Stomach (tissue), 8 donors: ENCODE measurements at regions not wholly inside any gene's neighbourhood (a gene's known extent, or its start where the extent isn't known, plus 50 kb on each side); places are given as distances from the start of the nearest gene placed in this dataset.

Source experiments
- DNase-seq, 2 donors: peaks; one replicate each; pipeline versions ENCODE4 v3.0.0 to v3.0.0-alpha.2; 2013 to 2019
- H3K27ac ChIP-seq, 5 donors: fragments of 200-600 bp in 4 of 5; sonication (generic) in 4 of 5; one replicate each; pipeline ENCODE4 v1.5.1; 2013 to 2019; ENCODE audit warnings: mild to moderate bottlenecking in 1 of 5, moderate library complexity in 1 of 5
- H3K27me3 ChIP-seq, 3 donors: fragments of 200-600 bp; sonication (generic); one replicate each; pipeline ENCODE4 v1.5.1; 2017 to 2019; ENCODE audit warnings: mixed run types in 1 of 3
- H3K36me3 ChIP-seq, 4 donors: fragments of 200-600 bp; sonication (generic); 1 replicate in 3 of 4; 2 replicates in 1 of 4; pipeline ENCODE4 v1.5.1; 2016 to 2019
- H3K4me1 ChIP-seq, 4 donors: fragments of 200-600 bp; sonication (generic); one replicate each; pipeline ENCODE4 v1.5.1; 2016 to 2019
- H3K4me3 ChIP-seq, 4 donors: fragments of 200-600 bp; sonication (generic) in 3 of 4; one replicate each; pipeline ENCODE4 v1.5.1; 2016 to 2019; ENCODE audit warnings: mild to moderate bottlenecking in 1 of 4
- H3K9me3 ChIP-seq, 4 donors: fragments of 200-600 bp; sonication (generic); one replicate each; pipeline ENCODE4 v1.5.1; 2016 to 2019
- EP300 ChIP-seq: sonication (generic); formaldehyde crosslinking; IDR thresholded peaks from one replicate; pipeline ENCODE4 v1.6.1; 2017; ENCODE audit warnings: antibody characterized with exemption
- POLR2A ChIP-seq, 4 donors: fragments of 450-650 bp; IDR thresholded peaks; one replicate each; pipeline ENCODE4 v1.6.1; 2016; ENCODE audit warnings: antibody characterized with exemption in 4 of 4, control low read depth in 2 of 4, mild to moderate bottlenecking in 1 of 4, moderate library complexity in 1 of 4
- POLR2AphosphoS5 ChIP-seq, 3 donors: sonication (generic); formaldehyde crosslinking; IDR thresholded peaks; one replicate each; pipeline ENCODE4 v1.6.1; 2016; ENCODE audit warnings: antibody characterized with exemption in 3 of 3
- WGBS, 5 donors: extraction: QIAGEN DNeasy Blood & Tissue Kit in 3 of 5; methylation state at CpG; one replicate each; pipeline versions ENCODE4 v1.1.5 to v1.1.7; 2013 to 2018; 5-methylcytosine and 5-hydroxymethylcytosine counted together
- intact Hi-C: fragments of 100-400 bp; cut with DNase I; formaldehyde crosslinking; loops from one replicate; pipeline ENCODE4 v1.15.1; 2023; ENCODE audit warnings: low total_unique reads
- TF ChIP-seq, protein P1 (sequence below), 7 experiments: fragments of 450-650 bp in 4 of 7; fragments of 200-600 bp in 3 of 7; sonication (generic) in 3 of 7; IDR thresholded peaks; one replicate each; pipeline ENCODE4 v1.5.1; 2016 to 2019; ENCODE audit warnings: antibody characterized with exemption in 7 of 7, control low read depth in 2 of 7, mild to moderate bottlenecking in 1 of 7
- donor health status: healthy with polysubstance abuse.
- donor health status: Bipolar disorder and iron deficiency.
- donor health status: healthy.

DNA sequence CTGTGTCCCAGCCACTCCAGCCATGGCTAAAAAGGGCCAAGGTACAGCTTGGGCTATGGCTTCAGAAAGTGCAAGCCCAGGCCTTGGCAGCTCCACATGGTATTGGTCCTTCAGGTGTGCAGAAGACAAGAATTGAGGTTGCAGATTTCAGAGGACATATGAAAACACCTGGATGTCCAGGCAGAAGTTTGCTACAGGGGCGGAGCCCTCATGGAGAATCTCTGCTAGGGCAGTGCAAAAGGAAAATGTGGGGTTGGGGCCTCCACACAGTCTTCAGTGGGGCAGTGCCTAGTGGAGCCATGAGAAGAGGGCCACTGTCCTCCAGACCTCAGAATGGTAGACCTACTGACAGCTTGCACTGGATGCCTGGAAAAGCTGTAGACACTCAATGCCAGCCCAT is 1074.1 kb downstream of the JRKL start:
- intact Hi-C loops = no loop called here
- WGBS, 5 donors = 38 to 60% (median 49%) methylated on average over 1 of the region's 1 CpG

DNA sequence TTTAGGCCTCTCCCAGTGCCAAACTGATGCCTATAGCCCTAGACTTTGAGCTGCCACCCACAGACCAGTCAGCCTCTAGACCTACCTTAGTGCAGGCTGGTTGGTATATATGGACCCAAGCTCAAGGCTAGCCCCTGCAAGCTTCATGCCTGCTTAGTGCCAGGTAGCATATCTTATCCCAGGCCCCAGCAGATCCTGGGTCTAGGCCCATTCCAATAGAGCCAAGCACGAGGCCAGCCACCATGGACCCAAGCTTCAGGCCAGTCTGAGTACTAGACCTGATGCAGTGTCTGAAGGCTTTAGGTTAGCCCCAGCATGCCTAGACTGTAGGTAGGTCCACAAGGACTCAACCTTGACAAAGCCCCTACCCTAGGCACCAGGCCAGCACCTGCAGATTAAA is 1081.7 kb downstream of the JRKL start:
- H3K27ac ChIP-seq = no peak overlapping the region
- peaks cover 0 to 41% (median 23%) of the 10 kb centered on the region in 4 donors for H3K9me3 ChIP-seq
- TF ChIP-seq POLR2A (IDR thresholded peaks at IDR 0.05) (no peak), EP300 (no peak), POLR2AphosphoS5 (IDR thresholded peaks at IDR 0.05) (no peak)
- TF ChIP-seq, protein P1, sequence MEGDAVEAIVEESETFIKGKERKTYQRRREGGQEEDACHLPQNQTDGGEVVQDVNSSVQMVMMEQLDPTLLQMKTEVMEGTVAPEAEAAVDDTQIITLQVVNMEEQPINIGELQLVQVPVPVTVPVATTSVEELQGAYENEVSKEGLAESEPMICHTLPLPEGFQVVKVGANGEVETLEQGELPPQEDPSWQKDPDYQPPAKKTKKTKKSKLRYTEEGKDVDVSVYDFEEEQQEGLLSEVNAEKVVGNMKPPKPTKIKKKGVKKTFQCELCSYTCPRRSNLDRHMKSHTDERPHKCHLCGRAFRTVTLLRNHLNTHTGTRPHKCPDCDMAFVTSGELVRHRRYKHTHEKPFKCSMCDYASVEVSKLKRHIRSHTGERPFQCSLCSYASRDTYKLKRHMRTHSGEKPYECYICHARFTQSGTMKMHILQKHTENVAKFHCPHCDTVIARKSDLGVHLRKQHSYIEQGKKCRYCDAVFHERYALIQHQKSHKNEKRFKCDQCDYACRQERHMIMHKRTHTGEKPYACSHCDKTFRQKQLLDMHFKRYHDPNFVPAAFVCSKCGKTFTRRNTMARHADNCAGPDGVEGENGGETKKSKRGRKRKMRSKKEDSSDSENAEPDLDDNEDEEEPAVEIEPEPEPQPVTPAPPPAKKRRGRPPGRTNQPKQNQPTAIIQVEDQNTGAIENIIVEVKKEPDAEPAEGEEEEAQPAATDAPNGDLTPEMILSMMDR (IDR thresholded peaks at IDR 0.05) = no peak
- intact Hi-C loops = no loop called here
- H3K4me3 ChIP-seq = no peak overlapping the region
- WGBS, 5 donors = 71 to 85% (median 78%) methylated on average over 1 of the region's 1 CpG; no CpG with 5 or more reads in 1 of the 5 donors
- H3K27me3 ChIP-seq = no peaks in the 10 kb centered on the region
- no peaks in the 10 kb centered on the region for H3K36me3 ChIP-seq
- no peak for DNase-seq
- no peaks in the 10 kb centered on the region for H3K4me1 ChIP-seq

More for the DNA sequence above, 1074.1 kb downstream of the JRKL start:
- H3K4me3 ChIP-seq = no peak overlapping the region
- H3K27me3 ChIP-seq = no peaks in the 10 kb centered on the region
- no peaks in the 10 kb centered on the region for H3K4me1 ChIP-seq
- H3K9me3 ChIP-seq = peaks cover 0 to 30% (median 15%) of the 10 kb centered on the region in 4 donors
- H3K27ac ChIP-seq = no peak overlapping the region
- no peaks in the 10 kb centered on the region for H3K36me3 ChIP-seq
- no peak for TF ChIP-seq POLR2AphosphoS5 (IDR thresholded peaks at IDR 0.05)
- TF ChIP-seq EP300 = no peak
- TF ChIP-seq POLR2A (IDR thresholded peaks at IDR 0.05) = no peak
- TF ChIP-seq, protein P1 (IDR thresholded peaks at IDR 0.05) = no peak
- no peak for DNase-seq

DNA sequence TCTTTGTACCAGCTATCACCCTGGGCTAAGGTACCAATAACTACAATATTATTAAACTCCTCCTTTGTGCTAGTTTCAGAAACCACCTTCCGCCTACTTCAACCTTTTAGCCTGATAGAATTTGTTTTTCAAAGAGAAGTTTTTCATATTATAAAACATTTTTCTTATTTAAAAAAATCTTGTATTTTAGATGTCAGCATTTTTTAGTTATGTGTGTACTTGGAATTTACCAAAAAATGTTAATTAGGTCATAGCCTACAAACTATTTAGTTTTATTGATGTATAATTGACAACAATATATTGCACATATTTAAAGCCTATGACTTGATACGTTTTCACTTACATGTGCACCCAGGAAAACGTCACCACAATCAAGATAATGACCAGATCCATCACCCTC is 1097.6 kb downstream of the JRKL start:
- TF ChIP-seq EP300 = no peak
- Histone ChIP-seq H3K9me3 (peaks cover 0 to 9% (median 1%) of the 10 kb centered on the region in 4 donors), H3K27ac (no peak overlapping the region), H3K36me3 (no peaks in the 10 kb centered on the region), H3K4me3 (no peak overlapping the region), H3K27me3 (no peaks in the 10 kb centered on the region), H3K4me1 (no peaks in the 10 kb centered on the region)
- no peak for DNase-seq
- intact Hi-C loops = no loop called here
- WGBS, 5 donors = 62 to 71% (median 68%) methylated on average over 3 of the region's 3 CpGs

DNA sequence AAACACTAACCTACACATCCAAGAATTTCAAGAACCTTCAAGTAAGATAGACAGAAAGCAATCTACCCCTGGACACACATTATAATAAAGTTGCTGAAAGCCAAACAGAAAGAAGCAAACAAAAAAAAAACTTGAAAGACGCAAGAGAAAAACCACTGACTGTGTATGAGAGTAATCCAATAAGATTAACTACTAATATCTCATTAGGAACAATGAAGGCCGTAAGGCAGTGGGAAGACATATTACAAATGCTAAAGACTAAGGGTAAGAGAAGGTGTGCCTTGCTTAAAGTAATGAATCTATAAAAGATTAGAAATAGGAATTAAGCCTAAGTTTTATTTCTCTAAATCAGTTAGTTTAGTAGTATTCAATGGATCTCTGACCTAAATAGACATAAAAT is 1109.1 kb downstream of the JRKL start:
- Histone ChIP-seq H3K4me1 (no peaks in the 10 kb centered on the region), H3K4me3 (no peak overlapping the region), H3K9me3 (peaks cover 0 to 19% (median 8%) of the 10 kb centered on the region in 4 donors), H3K36me3 (no peaks in the 10 kb centered on the region), H3K27ac (no peak overlapping the region), H3K27me3 (no peaks in the 10 kb centered on the region)
- intact Hi-C loops = no loop called here
- WGBS, 5 donors = 92 to 96% (median 93%) methylated on average over 2 of the region's 2 CpGs
- TF ChIP-seq POLR2AphosphoS5 (IDR thresholded peaks at IDR 0.05) = no peak
- no peak for TF ChIP-seq POLR2A (IDR thresholded peaks at IDR 0.05)
- TF ChIP-seq, protein P1 (IDR thresholded peaks at IDR 0.05) = no peak
- TF ChIP-seq EP300 = no peak
- DNase-seq = no peak

DNA sequence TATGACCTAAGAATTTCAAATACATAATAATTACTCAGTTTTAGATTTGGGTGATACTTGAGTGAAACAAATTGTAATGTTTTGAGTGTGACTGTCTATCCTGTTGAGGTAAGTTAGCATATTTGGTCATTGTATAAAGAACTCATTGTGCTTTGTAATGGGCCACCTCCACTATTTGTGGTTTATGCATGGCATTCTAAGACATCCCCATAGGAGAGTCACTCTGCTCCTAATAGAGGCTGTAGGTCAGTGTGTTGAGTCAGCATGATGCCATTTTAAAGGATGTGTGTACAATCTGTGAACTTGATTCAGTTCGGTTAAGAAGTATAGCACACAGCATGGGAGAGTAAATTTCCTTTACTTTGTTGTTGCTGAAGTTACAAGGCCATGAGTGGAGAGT is 1112.4 kb downstream of the JRKL start:
- DNase-seq = no peak
- TF ChIP-seq POLR2A (IDR thresholded peaks at IDR 0.05) (no peak), EP300 (no peak), POLR2AphosphoS5 (IDR thresholded peaks at IDR 0.05) (no peak)
- TF ChIP-seq, protein P1 (IDR thresholded peaks at IDR 0.05) = no peak
- H3K4me1 ChIP-seq = no peaks in the 10 kb centered on the region
- no peak overlapping the region for H3K4me3 ChIP-seq
- intact Hi-C loops = no loop called here
- H3K27ac ChIP-seq = no peak overlapping the region
- no peaks in the 10 kb centered on the region for H3K27me3 ChIP-seq
- peaks cover 0 to 17% (median 10%) of the 10 kb centered on the region in 4 donors for H3K9me3 ChIP-seq
- 68 to 87% (median 79%) methylated on average over 1 of the region's 1 CpG for WGBS, 5 donors
- no peaks in the 10 kb centered on the region for H3K36me3 ChIP-seq
